Neural progenitor cell (in vitro differentiated cells): ENCODE measurements at regions not wholly inside any gene's neighbourhood (a gene's known extent, or its start where the extent isn't known, plus 50 kb on each side); places are given as distances from the start of the nearest gene placed in this dataset.

Experiments used
- DNase-seq: peaks from one replicate; pipeline ENCODE4 v3.0.0-alpha.2; 2016; ENCODE audit warnings: low spot score
- H2AFZ ChIP-seq: fragments of 200-600 bp; sonication (generic); replicated peaks from 2 replicates; pipeline ENCODE4 v1.6.1; 2016; ENCODE audit warnings: antibody characterized with exemption
- H3F3A ChIP-seq: fragments of 200-600 bp; sonication (generic); 2 replicates; pipeline ENCODE4 v1.6.1; 2016; ENCODE audit warnings: antibody characterized with exemption, low read depth
- H3K27ac ChIP-seq: fragments of 200-600 bp; sonication (generic); 2 replicates; pipeline ENCODE4 v1.5.1; 2016; ENCODE audit warnings: mild to moderate bottlenecking
- H3K27me3 ChIP-seq: fragments of 200-600 bp; sonication (generic); 2 replicates; pipeline ENCODE4 v1.6.1; 2016; ENCODE audit warnings: mild to moderate bottlenecking, moderate library complexity
- H3K36me3 ChIP-seq: fragments of 200-600 bp; sonication (generic); 2 replicates; pipeline ENCODE4 v1.5.1; 2016
- H3K4me1 ChIP-seq: fragments of 200-600 bp; sonication (generic); 2 replicates; pipeline ENCODE4 v1.6.1; 2016; ENCODE audit warnings: mixed run types
- H3K4me2 ChIP-seq: fragments of 200-600 bp; sonication (generic); 2 replicates; pipeline ENCODE4 v1.6.1; 2016
- H3K4me3 ChIP-seq: fragments of 200-600 bp; sonication (generic); 2 replicates; pipeline ENCODE4 v1.5.1; 2016
- H3K79me2 ChIP-seq: fragments of 200-600 bp; sonication (generic); 2 replicates; pipeline ENCODE4 v1.6.1; 2016; ENCODE audit warnings: low read depth
- H3K9ac ChIP-seq: fragments of 200-600 bp; sonication (generic); 2 replicates; pipeline ENCODE4 v1.6.1; 2016
- H3K9me3 ChIP-seq: fragments of 200-600 bp; sonication (generic); 2 replicates; pipeline ENCODE4 v1.5.1; 2016; ENCODE audit warnings: low read depth
- H4K20me1 ChIP-seq: fragments of 200-600 bp; sonication (generic); 2 replicates; pipeline ENCODE4 v1.6.1; 2016; ENCODE audit warnings: low read depth
- H3K27ac Mint-ChIP-seq: 3 replicates; pipeline ENCODE4 v1.8.0; 2021; ENCODE audit warnings: mixed read lengths
- H3K27me3 Mint-ChIP-seq: 2 replicates; pipeline ENCODE4 v1.8.0; 2022; ENCODE audit warnings: low read depth, mild to moderate bottlenecking, inconsistent platforms, moderate library complexity, mixed read lengths; ENCODE audit not compliant: insufficient read depth
- H3K36me3 Mint-ChIP-seq: 3 replicates; pipeline ENCODE4 v1.8.0; 2021; ENCODE audit warnings: mixed read lengths
- H3K4me1 Mint-ChIP-seq: 3 replicates; pipeline ENCODE4 v1.8.0; 2021; ENCODE audit warnings: mixed read lengths
- H3K4me3 Mint-ChIP-seq: 3 replicates; pipeline ENCODE4 v1.8.0; 2021; ENCODE audit warnings: mild to moderate bottlenecking, moderate library complexity, mixed read lengths
- H3K9me3 Mint-ChIP-seq: 3 replicates; pipeline ENCODE4 v1.8.0; 2020; ENCODE audit warnings: mixed read lengths
- CTCF ChIP-seq: fragments of 200-600 bp; sonication (generic); IDR thresholded peaks from 2 replicates; pipeline ENCODE4 v1.5.1; 2017; ENCODE audit warnings: antibody characterized with exemption, mild to moderate bottlenecking
- EZH2 ChIP-seq: fragments of 200-600 bp; sonication (generic); IDR thresholded peaks from 2 replicates; pipeline ENCODE4 v1.6.1; 2017; ENCODE audit warnings: antibody characterized with exemption, mild to moderate bottlenecking, moderate library complexity
- EZH2phosphoT487 ChIP-seq: fragments of 200-600 bp; sonication (generic); IDR thresholded peaks from 2 replicates; pipeline ENCODE4 v1.6.1; 2017; ENCODE audit warnings: antibody characterized with exemption

- no peak for TF ChIP-seq CTCF
- TF ChIP-seq EZH2: no peak
- TF ChIP-seq EZH2phosphoT487: no peak
- no peak overlapping the region for H3K27ac Mint-ChIP-seq
- H3K4me2 ChIP-seq: no peak overlapping the region
These were observed 456.9 kb upstream of the TNP1 start for GRCh38 chr2:217316743-217317142.

GRCh38 chr2:217314021-217314460 is 454.2 kb upstream of the TNP1 start:
- peaks cover 23% of the 10 kb centered on the region for H3K9me3 Mint-ChIP-seq
- H3K4me3 Mint-ChIP-seq: no peak overlapping the region
- no peak overlapping the region for H2AFZ ChIP-seq
- H3K27me3 ChIP-seq: no peaks in the 10 kb centered on the region
- no peak overlapping the region for H3K27ac ChIP-seq
- H3K36me3 Mint-ChIP-seq: no peaks in the 10 kb centered on the region
- peaks cover 4% of the 10 kb centered on the region for H3K27me3 Mint-ChIP-seq
- no peak for TF ChIP-seq CTCF
- no peak for TF ChIP-seq EZH2
- no peak for TF ChIP-seq EZH2phosphoT487
- no peaks in the 10 kb centered on the region for H3K9me3 ChIP-seq
- no peak overlapping the region for H3K4me2 ChIP-seq
- no peaks in the 10 kb centered on the region for H3K4me1 Mint-ChIP-seq
- no peaks in the 10 kb centered on the region for H3F3A ChIP-seq
- no peaks in the 10 kb centered on the region for H4K20me1 ChIP-seq
- H3K4me3 ChIP-seq: no peak overlapping the region
- H3K4me1 ChIP-seq: no peaks in the 10 kb centered on the region
- H3K27ac Mint-ChIP-seq: no peak overlapping the region
- H3K79me2 ChIP-seq: no peaks in the 10 kb centered on the region
- no peak overlapping the region for H3K9ac ChIP-seq
- no peaks in the 10 kb centered on the region for H3K36me3 ChIP-seq
- DNase-seq: no peak

More at GRCh38 chr2:217316743-217317142, 456.9 kb upstream of the TNP1 start:
- Mint-ChIP-seq H3K27me3 (peaks cover 4% of the 10 kb centered on the region), H3K36me3 (no peaks in the 10 kb centered on the region), H3K4me3 (no peak overlapping the region), H3K4me1 (no peaks in the 10 kb centered on the region), H3K9me3 (peaks cover 23% of the 10 kb centered on the region)
- no peaks in the 10 kb centered on the region for H3K4me1 ChIP-seq
- H3K36me3 ChIP-seq: no peaks in the 10 kb centered on the region
- no peaks in the 10 kb centered on the region for H3K9me3 ChIP-seq
- no peak overlapping the region for H3K27ac ChIP-seq
- no peak for DNase-seq
- no peak overlapping the region for H3K9ac ChIP-seq
- no peak overlapping the region for H3K4me3 ChIP-seq
- H3K79me2 ChIP-seq: no peaks in the 10 kb centered on the region
- no peaks in the 10 kb centered on the region for H4K20me1 ChIP-seq
- H2AFZ ChIP-seq: no peak overlapping the region
- no peaks in the 10 kb centered on the region for H3F3A ChIP-seq
- H3K27me3 ChIP-seq: no peaks in the 10 kb centered on the region

- H2AFZ ChIP-seq: no peak overlapping the region
- no peak overlapping the region for H3K4me3 Mint-ChIP-seq
- H3K4me3 ChIP-seq: no peak overlapping the region
- no peak overlapping the region for H3K27ac Mint-ChIP-seq
- H3K4me1 Mint-ChIP-seq: no peaks in the 10 kb centered on the region
- no peaks in the 10 kb centered on the region for H3K4me1 ChIP-seq
- no peaks in the 10 kb centered on the region for H4K20me1 ChIP-seq
- no peaks in the 10 kb centered on the region for H3K27me3 ChIP-seq
- H3K9me3 Mint-ChIP-seq: peaks cover 24% of the 10 kb centered on the region
- no peaks in the 10 kb centered on the region for H3K36me3 Mint-ChIP-seq
- no peak overlapping the region for H3K9ac ChIP-seq
- no peaks in the 10 kb centered on the region for H3K9me3 ChIP-seq
- no peaks in the 10 kb centered on the region for H3F3A ChIP-seq
- no peak overlapping the region for H3K4me2 ChIP-seq
- H3K27ac ChIP-seq: no peak overlapping the region
- H3K79me2 ChIP-seq: no peaks in the 10 kb centered on the region
- no peak for DNase-seq
- no peaks in the 10 kb centered on the region for H3K36me3 ChIP-seq
- no peak for TF ChIP-seq EZH2
- no peak for TF ChIP-seq EZH2phosphoT487
- H3K27me3 Mint-ChIP-seq: peaks cover 4% of the 10 kb centered on the region
These were observed 453.5 kb upstream of the TNP1 start for GRCh38 chr2:217313386-217313785.

- no peaks in the 10 kb centered on the region for H3K4me1 Mint-ChIP-seq
- Histone ChIP-seq H3K9me3 (no peaks in the 10 kb centered on the region), H3K4me1 (no peaks in the 10 kb centered on the region), H3K27ac (no peak overlapping the region), H3K36me3 (no peaks in the 10 kb centered on the region), H3K27me3 (no peaks in the 10 kb centered on the region), H2AFZ (no peak overlapping the region), H4K20me1 (no peaks in the 10 kb centered on the region), H3K4me3 (no peak overlapping the region), H3K79me2 (no peaks in the 10 kb centered on the region), H3F3A (no peaks in the 10 kb centered on the region), H3K9ac (no peak overlapping the region), H3K4me2 (no peak overlapping the region)
- H3K9me3 Mint-ChIP-seq: peaks cover 2% of the 10 kb centered on the region
- no peak for TF ChIP-seq CTCF
- no peak for TF ChIP-seq EZH2
- TF ChIP-seq EZH2phosphoT487: no peak
- H3K4me3 Mint-ChIP-seq: no peak overlapping the region
- DNase-seq: no peak
- no peaks in the 10 kb centered on the region for H3K27me3 Mint-ChIP-seq
- H3K27ac Mint-ChIP-seq: no peak overlapping the region
- no peaks in the 10 kb centered on the region for H3K36me3 Mint-ChIP-seq
These were observed 449.2 kb upstream of the TNP1 start for GRCh38 chr2:217309056-217309455.
